HCT116 (cell line): ENCODE measurements at regions not wholly inside any gene's neighbourhood (a gene's known extent, or its start where the extent isn't known, plus 50 kb on each side); places are given as distances from the start of the nearest gene placed in this dataset.

Experiments used
- FOSL1 ChIP-seq: IDR thresholded peaks from 2 replicates; pipeline ENCODE4 v1.6.1; 2012; ENCODE audit warnings: low read depth
- POLR2A ChIP-seq: IDR thresholded peaks from 2 replicates; pipeline ENCODE4 v1.7.0; 2011; ENCODE audit warnings: borderline replicate concordance; ENCODE audit not compliant: insufficient read depth, insufficient read length; ENCODE audit errors: extremely low read depth
- POLR2AphosphoS5 ChIP-seq: IDR thresholded peaks from 2 replicates; pipeline ENCODE4 v1.6.1; 2011; ENCODE audit warnings: mild to moderate bottlenecking, low read depth, low read length, moderate library complexity
- SIN3A ChIP-seq: IDR thresholded peaks from 2 replicates; pipeline ENCODE4 v1.6.1; 2012; ENCODE audit warnings: low read depth
- TCF7L2 ChIP-seq: IDR thresholded peaks from 2 replicates; pipeline ENCODE4 v1.7.0; 2011; ENCODE audit warnings: borderline replicate concordance, inconsistent platforms; ENCODE audit not compliant: insufficient read depth, insufficient read length; ENCODE audit errors: extremely low read depth
- ZFX ChIP-seq: fragments of 450-650 bp; IDR thresholded peaks from 2 replicates; pipeline ENCODE4 v1.6.1; 2017
- TF ChIP-seq, protein P1 (sequence below): IDR thresholded peaks from 2 replicates; pipeline ENCODE4 v1.6.1; 2012; ENCODE audit warnings: low read depth
- TF ChIP-seq, protein P2 (sequence below), 3 experiments: fragments of 200-600 bp in 1 of 3; sonication (generic) in 1 of 3; IDR thresholded peaks in 2 of 3; conservative IDR thresholded peaks in 1 of 3; 2 replicates each; pipeline ENCODE4 v1.5.1; 2012 to 2017; ENCODE audit warnings: low read depth in 2 of 3, low read length in 2 of 3, antibody characterized with exemption in 1 of 3, borderline replicate concordance in 1 of 3, control low read depth in 1 of 3, mild to moderate bottlenecking in 1 of 3, mixed read lengths in 1 of 3, mixed run types in 1 of 3, moderate library complexity in 1 of 3; ENCODE audit not compliant: insufficient read depth in 1 of 3
- TF ChIP-seq, protein P3 (sequence below): IDR thresholded peaks from 2 replicates; pipeline ENCODE4 v1.6.1; 2012

DNA sequence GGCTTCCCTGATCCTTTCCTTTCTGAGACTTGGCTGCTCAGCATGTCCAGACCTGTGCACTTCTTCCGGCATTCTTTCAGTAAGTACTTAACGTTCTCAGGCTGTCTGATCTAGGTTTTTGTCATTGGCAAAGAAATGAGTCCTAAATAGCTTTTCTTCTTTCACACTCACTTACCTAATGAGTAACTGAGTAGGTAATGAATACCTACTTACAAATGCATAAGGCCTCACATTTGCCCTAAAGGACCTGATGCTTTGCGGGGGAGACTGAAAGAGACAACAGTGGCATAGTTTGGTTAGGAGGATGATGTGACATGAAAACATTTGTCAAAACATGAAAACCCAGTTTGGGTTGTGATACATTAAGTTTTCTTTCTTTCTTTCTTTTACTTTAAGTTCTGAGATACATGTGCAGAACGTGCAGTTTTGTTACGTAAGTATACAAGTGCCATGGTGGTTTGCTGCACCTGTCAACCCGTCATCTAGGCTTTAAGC, 516.7 kb upstream of the CFAP20DC start:
- TF ChIP-seq, protein P1, sequence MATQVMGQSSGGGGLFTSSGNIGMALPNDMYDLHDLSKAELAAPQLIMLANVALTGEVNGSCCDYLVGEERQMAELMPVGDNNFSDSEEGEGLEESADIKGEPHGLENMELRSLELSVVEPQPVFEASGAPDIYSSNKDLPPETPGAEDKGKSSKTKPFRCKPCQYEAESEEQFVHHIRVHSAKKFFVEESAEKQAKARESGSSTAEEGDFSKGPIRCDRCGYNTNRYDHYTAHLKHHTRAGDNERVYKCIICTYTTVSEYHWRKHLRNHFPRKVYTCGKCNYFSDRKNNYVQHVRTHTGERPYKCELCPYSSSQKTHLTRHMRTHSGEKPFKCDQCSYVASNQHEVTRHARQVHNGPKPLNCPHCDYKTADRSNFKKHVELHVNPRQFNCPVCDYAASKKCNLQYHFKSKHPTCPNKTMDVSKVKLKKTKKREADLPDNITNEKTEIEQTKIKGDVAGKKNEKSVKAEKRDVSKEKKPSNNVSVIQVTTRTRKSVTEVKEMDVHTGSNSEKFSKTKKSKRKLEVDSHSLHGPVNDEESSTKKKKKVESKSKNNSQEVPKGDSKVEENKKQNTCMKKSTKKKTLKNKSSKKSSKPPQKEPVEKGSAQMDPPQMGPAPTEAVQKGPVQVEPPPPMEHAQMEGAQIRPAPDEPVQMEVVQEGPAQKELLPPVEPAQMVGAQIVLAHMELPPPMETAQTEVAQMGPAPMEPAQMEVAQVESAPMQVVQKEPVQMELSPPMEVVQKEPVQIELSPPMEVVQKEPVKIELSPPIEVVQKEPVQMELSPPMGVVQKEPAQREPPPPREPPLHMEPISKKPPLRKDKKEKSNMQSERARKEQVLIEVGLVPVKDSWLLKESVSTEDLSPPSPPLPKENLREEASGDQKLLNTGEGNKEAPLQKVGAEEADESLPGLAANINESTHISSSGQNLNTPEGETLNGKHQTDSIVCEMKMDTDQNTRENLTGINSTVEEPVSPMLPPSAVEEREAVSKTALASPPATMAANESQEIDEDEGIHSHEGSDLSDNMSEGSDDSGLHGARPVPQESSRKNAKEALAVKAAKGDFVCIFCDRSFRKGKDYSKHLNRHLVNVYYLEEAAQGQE, result no peak
- TF ChIP-seq POLR2AphosphoS5 (no peak), SIN3A (no peak), TCF7L2 (no peak), POLR2A (no peak), ZFX (no peak), FOSL1 (no peak)
- TF ChIP-seq, protein P2, sequence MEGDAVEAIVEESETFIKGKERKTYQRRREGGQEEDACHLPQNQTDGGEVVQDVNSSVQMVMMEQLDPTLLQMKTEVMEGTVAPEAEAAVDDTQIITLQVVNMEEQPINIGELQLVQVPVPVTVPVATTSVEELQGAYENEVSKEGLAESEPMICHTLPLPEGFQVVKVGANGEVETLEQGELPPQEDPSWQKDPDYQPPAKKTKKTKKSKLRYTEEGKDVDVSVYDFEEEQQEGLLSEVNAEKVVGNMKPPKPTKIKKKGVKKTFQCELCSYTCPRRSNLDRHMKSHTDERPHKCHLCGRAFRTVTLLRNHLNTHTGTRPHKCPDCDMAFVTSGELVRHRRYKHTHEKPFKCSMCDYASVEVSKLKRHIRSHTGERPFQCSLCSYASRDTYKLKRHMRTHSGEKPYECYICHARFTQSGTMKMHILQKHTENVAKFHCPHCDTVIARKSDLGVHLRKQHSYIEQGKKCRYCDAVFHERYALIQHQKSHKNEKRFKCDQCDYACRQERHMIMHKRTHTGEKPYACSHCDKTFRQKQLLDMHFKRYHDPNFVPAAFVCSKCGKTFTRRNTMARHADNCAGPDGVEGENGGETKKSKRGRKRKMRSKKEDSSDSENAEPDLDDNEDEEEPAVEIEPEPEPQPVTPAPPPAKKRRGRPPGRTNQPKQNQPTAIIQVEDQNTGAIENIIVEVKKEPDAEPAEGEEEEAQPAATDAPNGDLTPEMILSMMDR (IDR thresholded peaks at IDR 0.05 in 2 of 3, conservative IDR thresholded peaks at IDR 0.05 in 1 of 3; ENCODE audit: borderline replicate concordance in 1 of 3, insufficient read depth in 1 of 3, low read depth in 2 of 3, low read length in 2 of 3), result no peak
- TF ChIP-seq, protein P3, sequence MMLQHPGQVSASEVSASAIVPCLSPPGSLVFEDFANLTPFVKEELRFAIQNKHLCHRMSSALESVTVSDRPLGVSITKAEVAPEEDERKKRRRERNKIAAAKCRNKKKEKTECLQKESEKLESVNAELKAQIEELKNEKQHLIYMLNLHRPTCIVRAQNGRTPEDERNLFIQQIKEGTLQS, result no peak
